GM12878 (cell line): ENCODE measurements at regions not wholly inside any gene's neighbourhood (a gene's known extent, or its start where the extent isn't known, plus 50 kb on each side); places are given as distances from the start of the nearest gene placed in this dataset.

ENCODE experiments used
- ATAC-seq: fragments of 200-7000 bp; cut with Tn5 transposase; 3 replicates; pipeline ENCODE4 v1.9.1; 2020; ENCODE audit warnings: mild to moderate bottlenecking, moderate library complexity
- BruUV-seq: library from RNA; stranded (reverse); fragments of 400-500 nt; replicated peaks from 2 replicates; lab custom pipeline; 2021; lab: Mats Ljungman, UMichigan
- CTCF ChIA-PET: fragments of 300-600 bp; sonication (Branson Sonifier 250); formaldehyde crosslinking; extraction: SDS; loops from one replicate; lab custom pipeline; 2021; ENCODE audit warnings: inconsistent platforms; lab: Yijun Ruan, JAX
- POLR2A ChIA-PET: fragments of 350-600 bp; formaldehyde crosslinking; extraction: SDS; loops from one replicate; lab custom pipeline; 2021; ENCODE audit warnings: inconsistent platforms; lab: Charles Lee
- RAD21 ChIA-PET: fragments of 300-600 bp; sonication (Branson Sonifier 250); formaldehyde crosslinking; loops from one replicate; lab custom pipeline; 2023; ENCODE audit warnings: antibody characterized with exemption; ENCODE audit not compliant: unreplicated experiment; lab: Charles Lee
- SMC1A ChIA-PET: fragments of 300-600 bp; sonication (Branson Sonifier 250); formaldehyde crosslinking; loops from one replicate; lab custom pipeline; 2023; ENCODE audit not compliant: unreplicated experiment, uncharacterized antibody; lab: Charles Lee
- DNase-seq: peaks from one replicate; pipeline ENCODE4 v3.0.0-alpha.2; 2011; ENCODE audit warnings: low read depth, low spot score
- FAIRE-seq: peaks from 3 replicates; lab custom pipeline; 2011; peaks lifted over from hg19 to GRCh38; lab: Jason Lieb, UNC
- H2AFZ ChIP-seq: 2 replicates; pipeline ENCODE4 v1.6.0; 2011; ENCODE audit warnings: low read depth, low read length, control low read depth; ENCODE audit not compliant: control insufficient read depth
- H3K27ac ChIP-seq: 2 replicates; pipeline ENCODE4 v1.5.1; 2011; ENCODE audit warnings: control low read depth; ENCODE audit not compliant: control insufficient read depth, insufficient read depth
- H3K27me3 ChIP-seq, 2 experiments: replicated peaks in 1 of 2; 2 replicates each; pipeline versions ENCODE4 v1.6.0 to v1.6.1; 2011; ENCODE audit warnings: low read length in 1 of 2; ENCODE audit not compliant: control insufficient read depth in 2 of 2, insufficient read depth in 2 of 2
- H3K36me3 ChIP-seq, 2 experiments: 2 replicates each; pipeline ENCODE4 v1.5.1; 2011; ENCODE audit warnings: low read length in 1 of 2; ENCODE audit not compliant: control insufficient read depth in 2 of 2, insufficient read depth in 2 of 2
- H3K4me1 ChIP-seq: 2 replicates; pipeline ENCODE4 v1.6.1; 2011; ENCODE audit warnings: mild to moderate bottlenecking, low read length, moderate library complexity, mixed read lengths; ENCODE audit not compliant: control insufficient read depth, insufficient read depth
- H3K4me2 ChIP-seq: 2 replicates; pipeline ENCODE4 v1.6.0; 2011; ENCODE audit warnings: control low read depth; ENCODE audit not compliant: control insufficient read depth, insufficient read depth
- H3K4me3 ChIP-seq: fragments of 200-600 bp; sonication (generic); 2 replicates; pipeline ENCODE4 v1.5.1; 2016
- H3K79me2 ChIP-seq: 2 replicates; pipeline ENCODE4 v1.6.0; 2011; ENCODE audit warnings: low read length; ENCODE audit not compliant: control insufficient read depth, insufficient read depth
- H3K9ac ChIP-seq: 2 replicates; pipeline ENCODE4 v1.8.0; 2011; ENCODE audit warnings: low read length, control low read depth, mixed read lengths; ENCODE audit not compliant: control insufficient read depth, insufficient read depth
- H3K9me3 ChIP-seq: replicated peaks from 3 replicates; pipeline ENCODE4 v1.5.1; 2011; ENCODE audit warnings: mild to moderate bottlenecking, low read length; ENCODE audit not compliant: control insufficient read depth, insufficient read depth
- H4K20me1 ChIP-seq: 2 replicates; pipeline ENCODE4 v1.6.0; 2011; ENCODE audit not compliant: control insufficient read depth, insufficient read depth
- CEBPB ChIP-seq, 2 experiments: fragments of 150-350 bp in 1 of 2; IDR thresholded peaks; 2 replicates each; pipeline ENCODE4 v1.6.1; 2012 to 2014; ENCODE audit warnings: low read depth in 2 of 2, low read length in 2 of 2, borderline replicate concordance in 1 of 2, inconsistent platforms in 1 of 2
- KLF5 ChIP-seq: fragments of 450-650 bp; IDR thresholded peaks from 2 replicates; pipeline ENCODE4 v1.6.1; 2014; ENCODE audit warnings: mild to moderate bottlenecking; ENCODE audit not compliant: partially characterized antibody
- PBX3 ChIP-seq: IDR thresholded peaks from 2 replicates; pipeline ENCODE4 v1.6.1; 2011; ENCODE audit warnings: mild to moderate bottlenecking, low read depth, low read length, moderate library complexity; ENCODE audit not compliant: insufficient replicate concordance
- YY1 ChIP-seq: IDR thresholded peaks from 2 replicates; pipeline ENCODE4 v1.6.1; 2011; ENCODE audit warnings: low read depth, mild to moderate bottlenecking, low read length
- ZNF24 ChIP-seq: fragments of 450-650 bp; IDR thresholded peaks from 2 replicates; pipeline ENCODE4 v1.6.1; 2017; ENCODE audit warnings: antibody characterized with exemption, mild to moderate bottlenecking
- ZSCAN29 ChIP-seq: fragments of 450-650 bp; IDR thresholded peaks from 2 replicates; pipeline ENCODE4 v1.6.1; 2017; ENCODE audit warnings: mild to moderate bottlenecking, moderate library complexity
- ZZZ3 ChIP-seq: IDR thresholded peaks from 2 replicates; pipeline ENCODE4 v1.6.1; 2011; ENCODE audit warnings: low read depth; ENCODE audit not compliant: control insufficient read depth, insufficient read length
- WGBS: methylation state at CpG from one replicate; pipeline ENCODE4 v1.1.6; 2016; ENCODE audit warnings: low lambda C conversion rate; ENCODE audit not compliant: insufficient replicate concordance, insufficient coverage; ENCODE audit errors: missing lambda C conversion rate; 5-methylcytosine and 5-hydroxymethylcytosine counted together
- in situ Hi-C: fragments of 300-500 bp; cut with MboI; formaldehyde crosslinking; loops from 9 replicates; pipeline ENCODE4 v1.14.3; 2018; ENCODE audit warnings: mixed read lengths
- intact Hi-C: fragments of 100-400 bp; cut with micrococcal nuclease; formaldehyde crosslinking; loops from one replicate; pipeline ENCODE4 v1.14.2; 2022; ENCODE audit not compliant: unreplicated experiment
- TF ChIP-seq, protein P1 (sequence below): fragments of 450-650 bp; formaldehyde crosslinking; IDR thresholded peaks from 2 replicates; pipeline ENCODE4 v1.4.0; 2020; ENCODE audit warnings: mild to moderate bottlenecking, moderate library complexity
- TF ChIP-seq, protein P2 (sequence below): fragments of 450-650 bp; IDR thresholded peaks from 2 replicates; pipeline ENCODE4 v1.6.1; 2016; ENCODE audit warnings: mild to moderate bottlenecking, moderate library complexity, borderline replicate concordance
- TF ChIP-seq, protein P3 (sequence below): IDR thresholded peaks from 2 replicates; pipeline ENCODE4 v1.6.1; 2012; ENCODE audit warnings: improper control_type of control experiment, low read depth, low read length; ENCODE audit not compliant: insufficient replicate concordance

- CTCF ChIA-PET: no interaction called here
- Histone ChIP-seq H4K20me1 (no peaks in the 10 kb centered on the region), H3K27ac (no peak overlapping the region), H3K4me3 (no peak overlapping the region), H3K36me3 (no peaks in the 10 kb centered on the region), H3K79me2 (no peaks in the 10 kb centered on the region), H3K9me3 (no peaks in the 10 kb centered on the region), H3K9ac (no peak overlapping the region), H3K4me2 (no peak overlapping the region), H3K4me1 (no peaks in the 10 kb centered on the region), H3K27me3 (no peaks in the 10 kb centered on the region), H2AFZ (no peak overlapping the region)
- in situ Hi-C loops: no loop called here
- intact Hi-C loops: no loop called here
- DNase-seq (no peak), ATAC-seq (no peak), FAIRE-seq (no peak)
- whole genome bisulfite sequencing: 23% methylated on average over 8 of the region's 8 CpGs
- BruUV-seq: no TSS peak
- RAD21 ChIA-PET: no interaction called here
- POLR2A ChIA-PET: no interaction called here
- SMC1A ChIA-PET: no interaction called here
- TF ChIP-seq ZZZ3: no peak
- TF ChIP-seq PBX3: no peak
- TF ChIP-seq ZSCAN29: no peak
- TF ChIP-seq, protein P1, sequence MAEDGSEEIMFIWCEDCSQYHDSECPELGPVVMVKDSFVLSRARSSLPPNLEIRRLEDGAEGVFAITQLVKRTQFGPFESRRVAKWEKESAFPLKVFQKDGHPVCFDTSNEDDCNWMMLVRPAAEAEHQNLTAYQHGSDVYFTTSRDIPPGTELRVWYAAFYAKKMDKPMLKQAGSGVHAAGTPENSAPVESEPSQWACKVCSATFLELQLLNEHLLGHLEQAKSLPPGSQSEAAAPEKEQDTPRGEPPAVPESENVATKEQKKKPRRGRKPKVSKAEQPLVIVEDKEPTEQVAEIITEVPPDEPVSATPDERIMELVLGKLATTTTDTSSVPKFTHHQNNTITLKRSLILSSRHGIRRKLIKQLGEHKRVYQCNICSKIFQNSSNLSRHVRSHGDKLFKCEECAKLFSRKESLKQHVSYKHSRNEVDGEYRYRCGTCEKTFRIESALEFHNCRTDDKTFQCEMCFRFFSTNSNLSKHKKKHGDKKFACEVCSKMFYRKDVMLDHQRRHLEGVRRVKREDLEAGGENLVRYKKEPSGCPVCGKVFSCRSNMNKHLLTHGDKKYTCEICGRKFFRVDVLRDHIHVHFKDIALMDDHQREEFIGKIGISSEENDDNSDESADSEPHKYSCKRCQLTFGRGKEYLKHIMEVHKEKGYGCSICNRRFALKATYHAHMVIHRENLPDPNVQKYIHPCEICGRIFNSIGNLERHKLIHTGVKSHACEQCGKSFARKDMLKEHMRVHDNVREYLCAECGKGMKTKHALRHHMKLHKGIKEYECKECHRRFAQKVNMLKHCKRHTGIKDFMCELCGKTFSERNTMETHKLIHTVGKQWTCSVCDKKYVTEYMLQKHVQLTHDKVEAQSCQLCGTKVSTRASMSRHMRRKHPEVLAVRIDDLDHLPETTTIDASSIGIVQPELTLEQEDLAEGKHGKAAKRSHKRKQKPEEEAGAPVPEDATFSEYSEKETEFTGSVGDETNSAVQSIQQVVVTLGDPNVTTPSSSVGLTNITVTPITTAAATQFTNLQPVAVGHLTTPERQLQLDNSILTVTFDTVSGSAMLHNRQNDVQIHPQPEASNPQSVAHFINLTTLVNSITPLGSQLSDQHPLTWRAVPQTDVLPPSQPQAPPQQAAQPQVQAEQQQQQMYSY: no peak
- no peak for TF ChIP-seq KLF5
- TF ChIP-seq YY1: no peak
- no peak for TF ChIP-seq CEBPB (IDR thresholded peaks at IDR 0.05; ENCODE audit: borderline replicate concordance in 1 of 2, low read depth in 2 of 2, low read length in 2 of 2)
- TF ChIP-seq, protein P2, sequence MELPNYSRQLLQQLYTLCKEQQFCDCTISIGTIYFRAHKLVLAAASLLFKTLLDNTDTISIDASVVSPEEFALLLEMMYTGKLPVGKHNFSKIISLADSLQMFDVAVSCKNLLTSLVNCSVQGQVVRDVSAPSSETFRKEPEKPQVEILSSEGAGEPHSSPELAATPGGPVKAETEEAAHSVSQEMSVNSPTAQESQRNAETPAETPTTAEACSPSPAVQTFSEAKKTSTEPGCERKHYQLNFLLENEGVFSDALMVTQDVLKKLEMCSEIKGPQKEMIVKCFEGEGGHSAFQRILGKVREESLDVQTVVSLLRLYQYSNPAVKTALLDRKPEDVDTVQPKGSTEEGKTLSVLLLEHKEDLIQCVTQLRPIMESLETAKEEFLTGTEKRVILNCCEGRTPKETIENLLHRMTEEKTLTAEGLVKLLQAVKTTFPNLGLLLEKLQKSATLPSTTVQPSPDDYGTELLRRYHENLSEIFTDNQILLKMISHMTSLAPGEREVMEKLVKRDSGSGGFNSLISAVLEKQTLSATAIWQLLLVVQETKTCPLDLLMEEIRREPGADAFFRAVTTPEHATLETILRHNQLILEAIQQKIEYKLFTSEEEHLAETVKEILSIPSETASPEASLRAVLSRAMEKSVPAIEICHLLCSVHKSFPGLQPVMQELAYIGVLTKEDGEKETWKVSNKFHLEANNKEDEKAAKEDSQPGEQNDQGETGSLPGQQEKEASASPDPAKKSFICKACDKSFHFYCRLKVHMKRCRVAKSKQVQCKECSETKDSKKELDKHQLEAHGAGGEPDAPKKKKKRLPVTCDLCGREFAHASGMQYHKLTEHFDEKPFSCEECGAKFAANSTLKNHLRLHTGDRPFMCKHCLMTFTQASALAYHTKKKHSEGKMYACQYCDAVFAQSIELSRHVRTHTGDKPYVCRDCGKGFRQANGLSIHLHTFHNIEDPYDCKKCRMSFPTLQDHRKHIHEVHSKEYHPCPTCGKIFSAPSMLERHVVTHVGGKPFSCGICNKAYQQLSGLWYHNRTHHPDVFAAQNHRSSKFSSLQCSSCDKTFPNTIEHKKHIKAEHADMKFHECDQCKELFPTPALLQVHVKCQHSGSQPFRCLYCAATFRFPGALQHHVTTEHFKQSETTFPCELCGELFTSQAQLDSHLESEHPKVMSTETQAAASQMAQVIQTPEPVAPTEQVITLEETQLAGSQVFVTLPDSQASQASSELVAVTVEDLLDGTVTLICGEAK: no peak
- TF ChIP-seq, protein P3, sequence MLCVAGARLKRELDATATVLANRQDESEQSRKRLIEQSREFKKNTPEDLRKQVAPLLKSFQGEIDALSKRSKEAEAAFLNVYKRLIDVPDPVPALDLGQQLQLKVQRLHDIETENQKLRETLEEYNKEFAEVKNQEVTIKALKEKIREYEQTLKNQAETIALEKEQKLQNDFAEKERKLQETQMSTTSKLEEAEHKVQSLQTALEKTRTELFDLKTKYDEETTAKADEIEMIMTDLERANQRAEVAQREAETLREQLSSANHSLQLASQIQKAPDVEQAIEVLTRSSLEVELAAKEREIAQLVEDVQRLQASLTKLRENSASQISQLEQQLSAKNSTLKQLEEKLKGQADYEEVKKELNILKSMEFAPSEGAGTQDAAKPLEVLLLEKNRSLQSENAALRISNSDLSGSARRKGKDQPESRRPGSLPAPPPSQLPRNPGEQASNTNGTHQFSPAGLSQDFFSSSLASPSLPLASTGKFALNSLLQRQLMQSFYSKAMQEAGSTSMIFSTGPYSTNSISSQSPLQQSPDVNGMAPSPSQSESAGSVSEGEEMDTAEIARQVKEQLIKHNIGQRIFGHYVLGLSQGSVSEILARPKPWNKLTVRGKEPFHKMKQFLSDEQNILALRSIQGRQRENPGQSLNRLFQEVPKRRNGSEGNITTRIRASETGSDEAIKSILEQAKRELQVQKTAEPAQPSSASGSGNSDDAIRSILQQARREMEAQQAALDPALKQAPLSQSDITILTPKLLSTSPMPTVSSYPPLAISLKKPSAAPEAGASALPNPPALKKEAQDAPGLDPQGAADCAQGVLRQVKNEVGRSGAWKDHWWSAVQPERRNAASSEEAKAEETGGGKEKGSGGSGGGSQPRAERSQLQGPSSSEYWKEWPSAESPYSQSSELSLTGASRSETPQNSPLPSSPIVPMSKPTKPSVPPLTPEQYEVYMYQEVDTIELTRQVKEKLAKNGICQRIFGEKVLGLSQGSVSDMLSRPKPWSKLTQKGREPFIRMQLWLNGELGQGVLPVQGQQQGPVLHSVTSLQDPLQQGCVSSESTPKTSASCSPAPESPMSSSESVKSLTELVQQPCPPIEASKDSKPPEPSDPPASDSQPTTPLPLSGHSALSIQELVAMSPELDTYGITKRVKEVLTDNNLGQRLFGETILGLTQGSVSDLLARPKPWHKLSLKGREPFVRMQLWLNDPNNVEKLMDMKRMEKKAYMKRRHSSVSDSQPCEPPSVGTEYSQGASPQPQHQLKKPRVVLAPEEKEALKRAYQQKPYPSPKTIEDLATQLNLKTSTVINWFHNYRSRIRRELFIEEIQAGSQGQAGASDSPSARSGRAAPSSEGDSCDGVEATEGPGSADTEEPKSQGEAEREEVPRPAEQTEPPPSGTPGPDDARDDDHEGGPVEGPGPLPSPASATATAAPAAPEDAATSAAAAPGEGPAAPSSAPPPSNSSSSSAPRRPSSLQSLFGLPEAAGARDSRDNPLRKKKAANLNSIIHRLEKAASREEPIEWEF: no peak
- TF ChIP-seq ZNF24: no peak
Measured at GRCh38 chr7:153006911-153007310, 247.4 kb downstream of the ACTR3B start.
